GM18499 (cell line): ENCODE measurements at regions not wholly inside any gene's neighbourhood (a gene's known extent, or its start where the extent isn't known, plus 50 kb on each side); places are given as distances from the start of the nearest gene placed in this dataset.

Experiments
- ATAC-seq: cut with Tn5 transposase; IDR thresholded peaks from one replicate; pipeline ENCODE4 v1.9.1; 2021; ENCODE audit warnings: moderate number of reproducible peaks; ENCODE audit not compliant: insufficient read depth, unreplicated experiment

DNA sequence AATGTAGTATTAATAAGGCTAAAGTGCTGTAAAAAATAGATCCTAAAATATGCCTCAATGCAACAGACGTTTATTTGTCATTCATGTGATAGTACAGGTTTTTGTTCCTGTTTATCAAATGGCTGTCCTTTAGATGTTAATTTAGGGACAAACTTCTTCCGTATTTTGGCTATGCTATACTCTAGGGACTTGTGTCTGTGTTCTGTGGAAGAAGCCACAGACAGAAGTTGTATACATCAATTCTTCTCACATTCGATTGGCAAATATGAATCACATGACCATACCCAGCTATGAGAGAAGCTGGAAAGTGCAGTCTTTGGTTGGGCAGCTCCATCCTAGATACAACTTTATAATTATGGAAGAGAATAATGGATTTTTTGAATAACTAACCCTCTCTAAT, 232.7 kb upstream of the SNX7 start:
- no peak for ATAC-seq

DNA sequence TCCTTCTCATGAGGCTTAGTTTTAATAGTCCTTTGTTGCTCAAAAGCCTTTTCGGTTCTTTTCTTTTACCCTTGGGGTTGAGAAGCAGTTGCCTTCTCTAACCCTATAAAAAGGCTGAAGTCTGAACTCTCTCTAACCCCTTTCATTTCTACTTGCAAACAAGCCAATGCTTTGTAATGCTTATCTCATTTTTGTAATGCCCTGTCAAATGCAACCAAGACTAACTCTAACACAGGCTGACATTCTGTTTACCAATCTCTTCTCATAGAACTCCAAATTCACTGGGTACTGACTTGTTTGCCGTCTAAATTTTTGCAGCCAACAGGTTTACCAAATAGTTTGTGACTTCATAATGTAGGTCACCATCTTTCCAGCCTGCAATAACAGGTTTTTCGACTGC, 233.9 kb upstream of the SNX7 start:
- no peak for ATAC-seq

DNA sequence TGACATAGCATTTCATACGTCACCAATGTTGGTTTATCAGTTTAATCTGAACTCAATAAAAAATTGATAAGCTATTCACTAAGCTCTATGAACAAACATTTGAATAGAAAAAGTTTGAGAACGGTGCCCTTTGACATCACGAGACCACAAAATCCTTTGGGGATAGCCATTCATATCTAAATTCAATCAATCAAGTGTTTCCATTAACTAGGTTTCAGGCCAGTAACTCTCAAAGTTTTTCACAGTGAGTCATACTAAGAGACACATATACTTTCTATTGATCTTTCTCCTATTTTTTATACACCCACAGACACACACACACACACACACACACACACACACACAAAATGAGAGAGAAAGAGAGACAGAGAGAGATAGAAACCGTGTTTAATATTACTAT, 235.4 kb upstream of the SNX7 start:
- ATAC-seq = no peak

DNA sequence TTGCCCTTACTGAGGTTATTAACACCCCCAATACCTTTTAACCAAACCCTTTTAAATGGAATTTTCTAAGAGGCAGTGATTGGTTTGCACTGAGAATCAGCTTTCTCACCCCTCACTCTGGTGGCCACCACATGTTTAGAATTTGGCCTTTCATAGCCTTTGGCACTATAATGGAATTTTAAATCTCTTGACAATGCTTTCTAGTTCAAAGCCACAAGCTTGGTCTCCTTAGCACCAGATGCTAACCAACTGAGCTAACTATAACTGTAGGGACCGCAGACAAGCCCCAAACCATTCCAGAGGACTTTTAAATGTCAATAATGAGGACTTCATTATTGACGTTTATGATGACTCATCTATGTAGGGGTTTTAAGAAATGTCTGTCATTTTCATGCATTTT, 238.7 kb upstream of the SNX7 start:
- ATAC-seq = no peak

DNA sequence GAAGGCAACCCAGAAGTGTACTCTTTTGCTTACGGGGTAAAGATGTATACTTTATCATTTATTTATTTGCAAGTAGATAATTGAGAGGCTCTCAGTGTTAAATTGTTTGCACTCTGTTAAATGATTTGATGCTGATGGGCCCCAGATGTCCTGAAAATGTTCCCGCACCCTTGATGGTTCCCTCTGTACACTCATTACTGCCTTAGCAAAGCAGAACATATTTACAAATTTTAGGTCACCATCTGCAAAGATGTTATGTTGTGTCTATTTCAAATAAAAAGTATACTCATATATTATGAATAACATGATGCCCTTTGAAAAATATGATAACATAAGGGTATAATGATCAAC, 240.5 kb upstream of the SNX7 start:
- ATAC-seq = no peak

DNA sequence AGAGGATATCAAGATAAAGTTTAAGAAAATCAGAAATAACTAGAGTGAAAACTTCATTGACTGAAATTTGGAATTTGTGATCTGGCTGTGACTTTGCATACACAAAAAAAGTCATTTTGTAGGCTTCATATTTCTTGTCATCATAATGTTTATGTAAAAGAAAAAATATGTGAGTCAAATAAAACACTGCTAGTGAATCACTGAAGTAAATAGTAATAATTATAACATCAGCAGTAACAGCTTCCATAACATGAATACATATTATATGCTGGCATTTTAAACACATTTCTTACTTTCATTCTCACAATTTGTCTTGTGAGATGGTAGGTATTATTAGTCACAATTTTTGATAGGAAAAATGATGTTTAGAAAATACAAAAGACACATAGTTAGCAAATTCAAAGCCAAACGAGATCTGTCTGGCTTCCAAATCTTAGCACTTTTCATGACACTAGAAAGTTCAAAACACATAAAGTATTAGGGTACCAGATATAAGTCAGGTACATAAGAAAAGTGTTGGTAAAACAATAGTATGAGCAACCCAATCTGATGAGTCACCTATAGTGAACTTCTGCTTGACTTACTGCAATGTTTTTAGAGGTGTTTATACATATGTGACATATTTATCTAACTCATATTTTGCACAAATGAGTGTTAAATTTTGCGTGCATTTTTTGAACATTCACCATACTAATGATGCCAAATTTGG, 241.0 kb upstream of the SNX7 start:
- ATAC-seq = no peak

DNA sequence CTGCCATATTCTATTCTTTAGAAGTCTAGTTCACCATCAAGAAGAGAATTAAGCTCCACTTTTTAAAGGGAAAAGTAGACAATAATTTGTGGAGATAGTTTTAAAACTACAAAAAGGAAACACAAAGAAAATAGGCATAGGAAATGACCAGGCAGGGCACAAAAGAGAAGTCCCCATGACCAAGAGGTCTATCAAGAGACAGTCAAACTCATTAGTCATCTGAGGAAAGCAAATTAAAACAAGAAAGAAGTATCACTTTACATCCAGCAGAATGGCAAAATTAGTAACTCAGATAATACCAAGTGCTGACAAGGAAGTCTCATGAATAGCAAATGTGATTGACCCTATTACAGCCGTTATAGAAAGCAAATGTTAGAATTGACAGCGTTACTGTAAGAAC, 243.7 kb upstream of the SNX7 start:
- no peak for ATAC-seq

DNA sequence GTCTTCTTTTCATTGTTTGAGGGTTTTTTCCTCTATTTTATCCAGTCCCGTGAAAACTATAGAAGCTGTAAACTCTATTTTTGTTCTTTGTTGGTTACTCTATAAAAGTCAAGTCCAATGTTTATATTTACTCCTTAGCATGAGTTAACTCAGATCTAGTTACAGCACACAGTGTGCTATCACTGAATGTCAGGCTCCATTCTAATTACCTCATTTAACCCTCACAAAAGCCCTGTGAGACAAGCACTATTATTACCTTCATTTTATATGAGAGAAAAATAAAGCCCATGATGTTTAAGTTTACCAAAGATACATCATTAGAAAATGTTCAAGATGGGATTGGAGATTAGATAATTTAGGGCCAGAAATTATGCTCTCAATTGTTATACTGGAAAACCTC, 251.4 kb upstream of the SNX7 start:
- no peak for ATAC-seq

DNA sequence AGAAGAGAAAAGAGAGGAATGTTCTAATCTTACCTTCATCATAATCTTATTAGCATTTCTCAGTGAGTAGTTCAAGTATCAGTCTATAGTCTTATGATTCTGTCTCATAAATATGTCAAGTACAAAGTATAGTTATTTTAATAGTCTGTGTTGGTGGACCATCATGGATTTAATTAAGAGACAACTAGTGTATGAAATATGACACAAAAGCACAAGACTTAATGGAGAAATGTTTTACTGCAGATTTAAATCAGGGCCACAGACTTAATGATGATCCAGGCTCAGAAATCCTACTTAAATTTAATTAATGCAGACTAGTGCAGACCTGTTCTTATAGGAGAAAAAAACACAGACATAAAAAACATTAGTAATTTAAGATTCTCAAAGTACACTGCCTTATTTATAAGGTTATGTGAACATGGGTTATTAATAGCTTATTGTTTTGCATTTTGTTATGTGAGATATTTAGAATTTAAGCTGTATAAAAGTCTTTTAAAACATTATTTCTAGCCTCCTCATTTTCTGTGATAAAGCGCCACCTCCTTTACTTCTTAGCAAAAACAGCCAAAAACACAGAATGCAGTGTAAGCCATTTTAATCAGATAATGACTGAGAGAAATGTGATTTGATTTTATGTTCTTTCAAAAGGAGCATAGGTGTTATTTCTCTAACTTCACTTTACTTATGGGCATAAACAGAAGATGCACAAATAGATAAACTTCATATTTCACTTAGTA, 255.0 kb upstream of the SNX7 start:
- ATAC-seq = no peak

DNA sequence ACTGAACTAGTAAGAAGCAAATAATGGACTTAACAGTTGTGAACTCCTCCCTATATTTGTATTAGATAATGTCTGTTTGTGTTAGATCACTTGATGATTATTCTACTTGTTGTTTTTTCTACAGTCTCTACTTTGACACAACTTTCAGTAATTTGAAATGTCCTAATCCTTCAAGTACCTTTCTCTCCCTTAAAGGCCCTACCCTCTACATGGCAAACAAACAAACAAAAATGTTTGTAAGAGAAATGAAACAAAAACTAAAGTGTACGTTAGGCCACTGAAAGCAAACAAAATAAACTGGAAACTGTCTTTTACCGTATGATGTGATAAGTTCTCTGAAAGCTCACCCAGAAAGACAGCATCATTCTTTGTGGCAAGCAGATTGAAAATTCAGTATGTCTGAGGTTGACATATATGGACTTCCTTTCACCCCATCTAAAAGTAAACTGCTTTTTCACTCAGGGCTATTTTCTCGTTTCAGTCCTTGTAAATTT, 255.9 kb upstream of the SNX7 start:
- peak; percentile 81 for ATAC-seq

DNA sequence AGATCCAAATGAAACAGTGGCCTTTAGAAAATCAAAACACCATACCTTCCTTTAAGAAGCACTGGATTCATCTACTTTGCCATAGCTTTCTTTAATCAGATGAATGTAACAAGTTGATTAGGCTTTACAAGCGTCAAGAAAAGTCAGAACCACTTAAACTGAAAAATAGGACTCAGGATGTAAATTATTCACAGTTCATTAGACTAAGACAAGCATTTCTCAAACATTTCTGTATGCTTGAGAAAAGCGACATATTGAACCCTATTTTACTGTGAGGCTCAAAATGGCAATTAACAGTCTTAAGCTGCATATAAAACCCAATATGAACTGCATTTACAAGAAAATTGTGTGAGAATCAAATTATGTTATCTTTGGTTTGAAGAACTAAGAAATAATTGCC, 256.7 kb upstream of the SNX7 start:
- no peak for ATAC-seq

DNA sequence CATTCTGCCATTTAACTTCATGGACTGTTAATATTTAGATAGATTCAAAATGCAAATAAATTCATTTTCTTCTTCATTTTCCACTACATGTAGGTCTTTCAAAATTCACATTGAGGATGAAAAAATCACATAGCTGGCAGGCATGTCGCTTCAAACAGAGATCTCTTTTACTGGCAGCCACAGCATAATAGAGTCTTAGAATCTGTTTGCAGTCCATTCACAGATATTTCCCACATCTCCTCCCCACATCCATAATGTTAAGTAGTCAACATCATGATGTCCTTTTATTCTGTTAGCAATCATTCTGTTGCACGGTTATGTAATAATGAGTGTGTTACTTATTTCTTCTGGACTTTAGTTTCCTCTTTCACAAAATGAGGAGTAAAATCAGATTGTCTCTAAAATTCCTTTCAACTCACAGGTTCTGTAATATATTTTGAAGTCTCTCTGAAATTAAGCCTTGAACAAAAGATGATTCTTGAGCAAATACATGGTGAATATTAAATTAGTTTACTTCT, 257.5 kb upstream of the SNX7 start:
- no peak for ATAC-seq

DNA sequence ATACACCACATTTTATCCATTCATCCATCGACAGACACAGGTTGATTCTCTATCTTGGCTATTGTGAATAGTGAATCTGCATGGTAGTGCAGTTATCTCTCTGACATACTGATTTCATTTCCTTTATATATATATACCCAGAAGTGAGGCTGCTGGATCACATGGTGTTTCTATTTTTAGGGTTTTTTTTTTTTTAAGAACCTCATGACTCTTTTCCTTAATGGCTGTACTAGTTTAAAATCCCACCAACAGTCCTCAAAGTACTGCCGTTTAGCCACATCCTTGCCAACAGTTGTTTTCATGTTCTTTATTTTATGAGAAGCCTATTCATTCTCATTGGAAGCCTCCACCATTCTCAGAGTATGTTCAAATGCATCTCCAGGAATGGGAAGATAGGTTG, 258.7 kb upstream of the SNX7 start:
- ATAC-seq = no peak

DNA sequence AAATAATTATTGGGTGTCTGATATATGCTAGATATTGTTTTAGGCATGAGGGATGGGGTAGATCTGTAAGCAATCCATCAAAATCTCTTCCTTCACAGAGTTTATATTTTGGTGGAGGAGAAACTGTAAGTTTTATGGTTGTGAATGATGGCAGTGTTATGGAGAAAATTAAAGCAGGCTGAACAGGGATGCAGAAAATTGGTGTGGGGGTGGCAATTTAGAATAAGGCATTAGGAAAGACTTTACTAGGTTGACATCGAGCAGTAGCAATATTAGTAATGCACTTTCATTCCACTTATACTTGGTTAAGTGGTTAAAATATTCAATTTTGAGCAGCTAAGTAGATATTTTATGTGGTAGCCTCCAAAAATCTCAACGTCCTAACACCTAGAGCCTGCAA, 261.1 kb upstream of the SNX7 start:
- ATAC-seq = no peak

DNA sequence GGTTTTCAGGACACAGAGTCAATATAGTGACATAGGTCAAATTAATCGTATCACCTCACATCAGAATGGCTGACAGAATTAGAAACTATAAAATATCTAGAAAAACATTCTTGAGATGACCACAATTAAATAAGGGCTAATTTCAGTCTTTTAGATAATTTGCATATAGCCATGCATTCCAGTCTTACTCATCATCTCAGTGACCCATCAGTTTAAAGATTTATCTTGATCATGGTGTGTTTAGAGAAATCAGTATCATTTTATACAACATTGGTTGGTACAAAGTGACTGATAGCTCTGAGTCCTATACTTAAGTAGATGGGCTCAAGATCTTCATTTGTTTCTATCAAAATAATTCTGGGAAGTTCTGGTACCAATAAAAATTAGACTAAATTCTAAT, 262.3 kb upstream of the SNX7 start:
- ATAC-seq = no peak

DNA sequence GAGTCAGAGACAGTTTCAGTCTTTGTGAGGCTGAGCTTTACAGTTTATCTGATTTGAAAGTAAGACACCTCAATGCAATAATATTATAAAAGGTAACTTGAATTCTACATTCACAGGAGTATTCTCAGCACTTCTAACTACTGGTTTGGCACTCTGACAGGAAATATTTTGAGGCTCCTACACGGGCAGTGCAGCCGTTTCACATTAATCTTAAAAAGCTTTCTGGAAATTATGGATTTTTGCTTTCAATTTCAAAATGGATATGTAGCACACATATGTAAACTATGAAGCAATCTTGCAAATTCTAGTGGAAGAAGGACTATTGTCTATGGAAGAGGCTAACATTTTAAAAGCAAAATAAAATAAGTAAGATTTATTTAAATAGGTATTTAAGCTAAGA, 262.9 kb upstream of the SNX7 start:
- ATAC-seq = no peak

DNA sequence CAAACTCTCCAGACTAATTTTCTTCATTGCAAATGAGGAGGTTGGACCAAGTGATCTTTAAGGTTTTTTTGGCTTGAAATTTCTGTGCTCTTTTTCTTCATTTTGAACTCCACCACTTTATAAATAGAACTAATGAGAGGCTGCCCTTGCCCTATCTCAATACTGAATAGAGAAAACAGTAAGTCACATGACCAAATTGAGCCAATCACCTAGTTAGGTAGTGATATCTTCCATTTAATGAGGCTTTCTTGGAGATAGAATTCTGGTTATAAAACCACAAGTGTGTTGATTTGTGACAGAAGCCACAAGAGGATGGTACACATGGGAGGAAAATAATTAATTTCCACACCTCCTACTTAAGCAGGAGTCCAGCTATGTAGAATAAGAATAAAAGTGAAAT, 263.4 kb upstream of the SNX7 start:
- no peak for ATAC-seq

DNA sequence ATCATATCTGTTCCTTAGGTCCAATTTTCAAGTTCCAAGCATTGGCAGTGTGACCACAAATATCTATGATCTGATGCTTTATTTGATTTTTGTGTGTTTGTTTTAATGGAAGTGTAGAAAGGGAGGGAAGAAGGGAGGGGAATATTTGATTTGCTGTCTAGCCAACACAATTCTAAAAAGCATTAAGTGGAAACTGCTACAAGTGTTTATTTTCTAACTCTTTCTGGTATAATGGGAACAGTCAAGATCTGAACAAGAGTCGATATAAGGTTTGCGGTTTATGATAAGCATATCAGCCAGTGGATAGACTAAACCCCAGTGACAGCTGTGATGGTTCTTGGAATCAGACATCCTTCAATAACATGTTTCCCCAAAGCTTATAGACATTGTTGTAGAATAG, 267.8 kb upstream of the SNX7 start:
- ATAC-seq = no peak

DNA sequence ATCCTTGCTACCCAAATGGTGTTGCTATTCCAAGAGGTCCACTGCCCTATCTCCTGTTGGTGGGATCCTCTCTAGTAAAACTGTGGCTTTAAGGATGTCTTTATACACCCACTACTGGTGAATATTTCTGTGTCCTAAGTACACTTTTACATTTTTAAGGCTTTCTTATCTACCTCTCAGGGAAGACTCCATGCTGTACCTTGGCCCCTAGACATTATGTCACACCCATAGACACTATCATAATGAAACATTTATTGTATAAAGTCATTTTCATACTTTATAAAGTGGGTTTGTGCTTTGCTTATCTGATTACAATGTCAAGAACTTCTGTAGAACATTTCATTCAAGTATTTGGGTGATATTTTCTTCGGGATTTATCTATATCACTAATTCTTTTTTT, 270.3 kb upstream of the SNX7 start:
- no peak for ATAC-seq

DNA sequence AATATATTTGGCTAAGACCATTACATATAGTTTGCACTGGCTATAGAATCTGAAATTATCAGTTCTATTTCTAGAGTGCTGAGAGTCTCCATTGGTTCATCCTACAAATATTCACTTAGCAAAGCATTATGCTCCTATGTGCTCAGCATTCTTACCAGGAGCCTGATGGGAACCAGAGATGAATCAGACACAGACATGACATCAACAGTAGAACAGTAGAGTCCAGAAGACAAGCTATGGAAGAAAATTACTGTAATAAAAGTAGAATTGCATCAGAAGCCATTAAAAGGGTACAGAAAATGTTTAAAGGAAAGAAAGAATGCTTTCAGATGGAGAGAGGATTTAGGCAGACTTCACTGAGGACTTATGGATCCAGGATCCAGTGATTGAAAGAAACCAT, 271.7 kb upstream of the SNX7 start:
- ATAC-seq = no peak

DNA sequence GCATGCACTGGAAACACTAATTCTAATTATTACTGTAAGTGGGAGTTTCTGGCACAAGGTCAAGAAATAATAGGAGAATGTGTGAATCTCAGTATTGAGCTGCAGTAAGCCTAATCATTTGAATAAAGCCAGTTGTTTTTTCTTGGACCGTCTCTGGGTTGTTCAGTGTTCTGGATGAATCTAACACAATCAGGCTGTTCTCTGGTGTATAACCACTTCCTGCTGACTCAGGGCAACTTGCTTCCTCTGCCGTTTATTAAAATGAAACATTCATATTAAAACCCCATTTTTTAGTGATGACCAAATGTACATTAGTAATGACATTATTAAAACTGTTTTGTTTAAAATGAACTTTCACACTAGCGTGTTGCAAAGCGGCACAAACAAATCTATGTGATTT, 273.1 kb upstream of the SNX7 start:
- peak; percentile 72 for ATAC-seq

DNA sequence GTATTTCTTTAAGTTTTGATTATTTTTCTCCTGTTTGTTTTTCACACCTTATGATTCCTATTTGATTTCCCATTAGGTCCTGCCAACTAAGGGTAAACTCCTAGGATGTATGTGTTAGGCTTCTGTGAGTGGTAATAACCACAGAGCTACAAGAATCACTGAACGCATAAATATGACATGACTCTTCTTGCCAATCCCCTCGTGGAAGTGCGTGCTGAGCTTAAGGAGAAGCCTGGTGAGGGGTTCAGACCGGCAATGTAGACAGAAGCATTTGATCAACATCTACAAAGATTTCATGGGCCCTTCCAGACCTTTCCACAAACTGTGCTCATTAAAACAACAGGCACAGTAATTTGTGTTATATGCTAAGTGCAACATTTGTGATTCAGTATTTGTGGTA, 273.8 kb upstream of the SNX7 start:
- no peak for ATAC-seq
